ENCODE measurements at regions not wholly inside any gene's neighbourhood (a gene's known extent, or its start where the extent isn't known, plus 50 kb on each side); places are given as distances from the start of the nearest gene placed in this dataset.

GRCh38 chr14:104507443-104507842 lies 72.1 kb upstream of the C14orf180 start:
- no peak for TF ChIP-seq CTCF (IDR thresholded peaks at IDR 0.05)
- no peak for TF ChIP-seq POLR2A (IDR thresholded peaks at IDR 0.05)
